ENCODE measurements at regions not wholly inside any gene's neighbourhood (a gene's known extent, or its start where the extent isn't known, plus 50 kb on each side); places are given as distances from the start of the nearest gene placed in this dataset. TPM values are rescaled to one million over a fixed set of nuclear protein-coding genes. Genes with fewer than 3 reads are reported as not detected.

DNA sequence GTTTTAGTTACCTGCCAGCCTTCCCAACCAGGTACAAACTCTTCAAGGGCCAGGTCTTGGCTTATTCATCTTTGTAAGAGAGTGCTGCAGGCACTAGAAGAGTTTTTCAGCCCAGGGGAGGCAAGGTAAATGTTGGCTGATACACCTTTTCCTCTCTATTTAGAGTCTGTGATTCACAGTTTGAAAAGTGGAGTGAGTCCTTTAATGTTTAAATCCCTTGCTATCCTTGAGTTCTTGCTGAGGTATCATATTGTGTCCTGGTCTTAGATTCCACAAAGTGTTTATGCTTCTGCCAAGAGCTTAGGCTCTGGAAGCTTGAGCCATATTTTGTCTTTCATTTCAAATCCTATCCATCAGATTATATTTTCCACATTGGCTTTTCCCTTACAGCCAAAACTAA lies 52.8 kb upstream of the CITED2 start:
- H3K79me2 ChIP-seq = no peaks in the 10 kb centered on the region
- H2AFZ ChIP-seq = no peak overlapping the region
- no peak overlapping the region for H3K27ac ChIP-seq
- H3K9me3 ChIP-seq (ENCODE audit: low read depth) = no peaks in the 10 kb centered on the region
- no peak overlapping the region for H3K4me2 ChIP-seq
- DNase-seq (ENCODE audit: low spot score) = no peak
- no peak overlapping the region for H3K4me3 ChIP-seq
- H4K20me1 ChIP-seq (ENCODE audit: insufficient read depth, poor library complexity, severe bottlenecking) = no peaks in the 10 kb centered on the region
- H3K9me2 ChIP-seq (replicated peaks; ENCODE audit: insufficient read depth) = no peaks in the 10 kb centered on the region
- no peak for TF ChIP-seq EZH2 (IDR thresholded peaks at IDR 0.05; ENCODE audit: borderline replicate concordance)
- no peaks in the 10 kb centered on the region for H3K36me3 ChIP-seq (replicated peaks; ENCODE audit: insufficient read depth, low read depth)
- peaks cover 3% of the 10 kb centered on the region for H3K4me1 ChIP-seq (ENCODE audit: insufficient read depth)
- no peaks in the 10 kb centered on the region for H3K27me3 ChIP-seq

DNA sequence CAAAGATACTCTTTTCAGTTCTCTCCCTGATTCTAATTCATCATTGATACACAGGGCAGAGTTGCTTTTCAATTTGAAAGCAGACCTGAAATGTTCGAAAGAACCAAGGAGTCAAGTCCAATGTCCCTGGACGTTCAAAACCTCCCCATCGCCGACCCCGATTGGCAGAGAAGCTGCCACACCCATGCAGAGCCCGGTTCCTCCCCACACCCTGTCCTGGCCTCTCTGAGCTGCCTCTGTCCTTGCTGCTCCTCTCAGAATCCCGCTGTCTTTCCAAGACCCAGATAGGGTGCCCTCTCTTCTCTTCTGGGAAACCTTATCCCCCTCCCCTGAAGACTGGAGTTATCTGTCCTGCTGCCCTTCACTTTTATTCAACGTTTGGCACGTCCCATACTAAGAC lies 52.3 kb upstream of the CITED2 start:
- Histone ChIP-seq H3K27ac (no peak overlapping the region), H2AFZ (no peak overlapping the region), H3K4me2 (no peak overlapping the region), H3K9me2 (replicated peaks; ENCODE audit: insufficient read depth) (no peaks in the 10 kb centered on the region), H4K20me1 (ENCODE audit: insufficient read depth, poor library complexity, severe bottlenecking) (no peaks in the 10 kb centered on the region), H3K9me3 (ENCODE audit: low read depth) (no peaks in the 10 kb centered on the region), H3K79me2 (no peaks in the 10 kb centered on the region), H3K4me3 (no peak overlapping the region), H3K36me3 (replicated peaks; ENCODE audit: insufficient read depth, low read depth) (no peaks in the 10 kb centered on the region), H3K27me3 (no peaks in the 10 kb centered on the region), H3K4me1 (ENCODE audit: insufficient read depth) (peaks cover 3% of the 10 kb centered on the region)
- 95% methylated on average over 9 of the region's 9 CpGs for WGBS (ENCODE audit: low lambda C conversion rate, missing lambda C conversion rate)
- DNase-seq (ENCODE audit: low spot score) = no peak
- TF ChIP-seq, protein P1, sequence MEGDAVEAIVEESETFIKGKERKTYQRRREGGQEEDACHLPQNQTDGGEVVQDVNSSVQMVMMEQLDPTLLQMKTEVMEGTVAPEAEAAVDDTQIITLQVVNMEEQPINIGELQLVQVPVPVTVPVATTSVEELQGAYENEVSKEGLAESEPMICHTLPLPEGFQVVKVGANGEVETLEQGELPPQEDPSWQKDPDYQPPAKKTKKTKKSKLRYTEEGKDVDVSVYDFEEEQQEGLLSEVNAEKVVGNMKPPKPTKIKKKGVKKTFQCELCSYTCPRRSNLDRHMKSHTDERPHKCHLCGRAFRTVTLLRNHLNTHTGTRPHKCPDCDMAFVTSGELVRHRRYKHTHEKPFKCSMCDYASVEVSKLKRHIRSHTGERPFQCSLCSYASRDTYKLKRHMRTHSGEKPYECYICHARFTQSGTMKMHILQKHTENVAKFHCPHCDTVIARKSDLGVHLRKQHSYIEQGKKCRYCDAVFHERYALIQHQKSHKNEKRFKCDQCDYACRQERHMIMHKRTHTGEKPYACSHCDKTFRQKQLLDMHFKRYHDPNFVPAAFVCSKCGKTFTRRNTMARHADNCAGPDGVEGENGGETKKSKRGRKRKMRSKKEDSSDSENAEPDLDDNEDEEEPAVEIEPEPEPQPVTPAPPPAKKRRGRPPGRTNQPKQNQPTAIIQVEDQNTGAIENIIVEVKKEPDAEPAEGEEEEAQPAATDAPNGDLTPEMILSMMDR (IDR thresholded peaks at IDR 0.05; ENCODE audit: poor library complexity) = no peak
- TF ChIP-seq EZH2 (IDR thresholded peaks at IDR 0.05; ENCODE audit: borderline replicate concordance) = no peak
- no peak for TF ChIP-seq EZH2phosphoT487 (IDR thresholded peaks at IDR 0.05; ENCODE audit: low read depth, severe bottlenecking, unreplicated experiment)

DNA sequence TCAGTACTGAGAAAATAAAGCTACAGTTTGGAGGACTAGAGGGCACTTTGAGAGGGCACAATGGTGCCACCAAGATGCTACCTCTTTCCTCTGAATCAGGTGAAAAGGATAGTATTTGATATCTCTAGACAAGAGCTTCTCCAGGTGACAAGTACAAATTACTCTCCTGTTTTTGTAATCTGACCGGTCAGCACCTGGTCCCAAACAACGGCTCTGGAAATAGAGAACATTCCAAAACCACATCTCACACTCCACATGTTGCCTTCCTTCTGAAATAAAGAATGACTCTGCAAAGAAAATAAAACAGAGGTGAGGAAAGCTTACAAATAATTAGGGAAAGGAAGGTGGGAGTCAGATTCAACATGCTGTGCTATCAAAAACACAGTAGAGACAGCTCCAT lies 51.3 kb upstream of the CITED2 start:
- Histone ChIP-seq H3K4me2 (no peak overlapping the region), H2AFZ (no peak overlapping the region), H3K4me1 (ENCODE audit: insufficient read depth) (peaks cover 3% of the 10 kb centered on the region), H3K27ac (no peak overlapping the region), H3K9me2 (replicated peaks; ENCODE audit: insufficient read depth) (no peaks in the 10 kb centered on the region), H3K79me2 (no peaks in the 10 kb centered on the region), H3K36me3 (replicated peaks; ENCODE audit: insufficient read depth, low read depth) (no peaks in the 10 kb centered on the region), H3K27me3 (no peaks in the 10 kb centered on the region), H3K9me3 (ENCODE audit: low read depth) (no peaks in the 10 kb centered on the region), H3K4me3 (no peak overlapping the region), H4K20me1 (ENCODE audit: insufficient read depth, poor library complexity, severe bottlenecking) (no peaks in the 10 kb centered on the region)
- no peak for DNase-seq (ENCODE audit: low spot score)
- TF ChIP-seq, protein P1 (IDR thresholded peaks at IDR 0.05; ENCODE audit: poor library complexity) = no peak
- TF ChIP-seq EZH2 (IDR thresholded peaks at IDR 0.05; ENCODE audit: borderline replicate concordance) (no peak), EZH2phosphoT487 (IDR thresholded peaks at IDR 0.05; ENCODE audit: low read depth, severe bottlenecking, unreplicated experiment) (no peak)
- WGBS (ENCODE audit: low lambda C conversion rate, missing lambda C conversion rate) = 67% methylated on average over 2 of the region's 2 CpGs

DNA sequence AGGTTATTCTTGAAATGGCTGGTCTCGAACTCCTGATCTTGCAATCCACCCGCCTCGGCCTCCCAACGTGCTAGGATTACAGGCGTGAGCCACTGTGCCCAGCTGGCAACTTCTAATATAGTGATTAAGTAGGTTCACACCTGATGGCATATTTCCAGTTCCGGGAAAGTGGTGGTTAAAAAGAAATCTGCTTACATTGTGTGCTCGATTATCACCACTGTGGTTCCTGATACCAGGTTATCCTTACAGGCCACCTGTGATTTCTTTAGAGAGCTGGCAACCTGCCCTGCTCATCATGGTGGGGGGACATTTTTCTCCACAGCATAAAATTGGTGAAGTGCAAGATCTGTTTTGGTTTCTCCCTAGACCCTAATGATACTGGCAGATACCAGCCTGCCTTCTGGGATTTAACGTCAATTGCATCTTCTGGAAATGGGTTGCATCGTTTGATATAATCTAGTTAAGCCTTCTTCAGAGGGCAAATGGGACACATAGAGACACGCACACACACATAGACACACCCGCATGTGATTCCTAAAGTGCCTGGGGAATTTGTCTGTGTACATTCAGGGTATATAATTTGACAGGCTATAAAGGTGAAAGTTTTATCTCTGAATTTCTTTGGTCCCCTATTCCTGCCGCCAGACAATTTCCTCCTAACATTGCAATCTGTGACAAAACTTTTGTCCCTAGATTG lies 49.7 kb upstream of the CITED2 start:
- H3K79me2 ChIP-seq = no peaks in the 10 kb centered on the region

More for the DNA sequence above, 49.7 kb upstream of the CITED2 start:
- TF ChIP-seq, protein P1 (IDR thresholded peaks at IDR 0.05; ENCODE audit: poor library complexity) = no peak
- TF ChIP-seq EZH2 (IDR thresholded peaks at IDR 0.05; ENCODE audit: borderline replicate concordance) = no peak
- TF ChIP-seq EZH2phosphoT487 (IDR thresholded peaks at IDR 0.05; ENCODE audit: low read depth, severe bottlenecking, unreplicated experiment) = no peak
- H3K27ac ChIP-seq = no peak overlapping the region
- no peak for DNase-seq (ENCODE audit: low spot score)
- no peaks in the 10 kb centered on the region for H3K4me1 ChIP-seq (ENCODE audit: insufficient read depth)
- H4K20me1 ChIP-seq (ENCODE audit: insufficient read depth, poor library complexity, severe bottlenecking) = no peaks in the 10 kb centered on the region
- no peaks in the 10 kb centered on the region for H3K27me3 ChIP-seq
- no peaks in the 10 kb centered on the region for H3K36me3 ChIP-seq (replicated peaks; ENCODE audit: insufficient read depth, low read depth)
- H3K9me2 ChIP-seq (replicated peaks; ENCODE audit: insufficient read depth) = no peaks in the 10 kb centered on the region
- 90% methylated on average over 12 of the region's 12 CpGs for WGBS (ENCODE audit: low lambda C conversion rate, missing lambda C conversion rate)
- no peak overlapping the region for H3K4me2 ChIP-seq
- no peak overlapping the region for H2AFZ ChIP-seq
- no peak overlapping the region for H3K4me3 ChIP-seq
- H3K9me3 ChIP-seq (ENCODE audit: low read depth) = no peaks in the 10 kb centered on the region

Small RNAs in the stretch of these regions (microRNA-seq; reads per million reads assigned to microRNA genes)
- not detected for gene MIR3668
- not detected for gene MIR4465

Small RNAs in the stretch of these regions (small RNA-seq; reads per million reads assigned to genes)
- gene AL357080.1 (not detected), gene MIR3668 (not detected), gene MIR4465 (not detected), gene RN7SKP106 (not detected), gene RNA5SP220 (not detected)

Measured in hepatocyte (in vitro differentiated cells).